K562 (cell line): ENCODE measurements at regions not wholly inside any gene's neighbourhood (a gene's known extent, or its start where the extent isn't known, plus 50 kb on each side); places are given as distances from the start of the nearest gene placed in this dataset.

Experiments
- ATAC-seq: fragments of 200-7000 bp; cut with Tn5 transposase; 3 replicates; pipeline ENCODE4 v1.9.1; 2020; ENCODE audit warnings: moderate library complexity
- BruUV-seq: library from RNA; stranded (reverse); fragments of 400-500 nt; replicated peaks from 2 replicates; lab custom pipeline; 2021; lab: Mats Ljungman, UMichigan
- CTCF ChIA-PET: fragments of 300-600 bp; formaldehyde crosslinking; extraction: SDS; loops from one replicate; lab custom pipeline; 2021; ENCODE audit warnings: low intra/inter-chr PET ratio; lab: Yijun Ruan, JAX
- POLR2A ChIA-PET: fragments of 300-600, 350-650 bp; sonication (Branson Sonifier 250); formaldehyde crosslinking; extraction: SDS; loops from one replicate; lab custom pipeline; 2021; ENCODE audit warnings: antibody characterized with exemption, inconsistent platforms; lab: Yijun Ruan, JAX
- DNase-seq, 4 experiments: peaks; one replicate each; pipeline versions ENCODE4 v3.0.0 to v3.0.0-alpha.2; 2011 to 2018; ENCODE audit warnings: low spot score in 3 of 4, mixed read lengths in 3 of 4; ENCODE audit errors: extremely low read depth in 1 of 4
- FAIRE-seq: peaks from 2 replicates; lab custom pipeline; 2011; peaks lifted over from hg19 to GRCh38; lab: Jason Lieb, UNC
- H2AFZ ChIP-seq: 2 replicates; pipeline ENCODE4 v1.6.0; 2011; ENCODE audit warnings: low read depth, low read length, control low read depth, inconsistent platforms
- H3K27ac ChIP-seq: fragments of 200-600 bp; 3 replicates; pipeline ENCODE4 v1.8.0; 2011; ENCODE audit warnings: low read depth, mild to moderate bottlenecking, control low read depth, inconsistent platforms, low read length, moderate library complexity, mixed read lengths; ENCODE audit errors: extremely low read depth
- H3K27me3 ChIP-seq, 2 experiments: fragments of 300-600 bp in 1 of 2; 2 replicates in 1 of 2; 3 replicates in 1 of 2; pipeline versions ENCODE4 v1.6.0 to v1.8.0; 2011; ENCODE audit warnings: inconsistent platforms in 2 of 2, low read length in 2 of 2, mild to moderate bottlenecking in 1 of 2, mixed read lengths in 1 of 2, moderate library complexity in 1 of 2; ENCODE audit not compliant: control insufficient read depth in 2 of 2, insufficient read depth in 2 of 2
- H3K36me3 ChIP-seq: fragments of 300-600 bp; 3 replicates; pipeline ENCODE4 v1.8.0; 2011; ENCODE audit warnings: mild to moderate bottlenecking, low read length, inconsistent platforms; ENCODE audit not compliant: control insufficient read depth, insufficient read depth
- H3K4me1 ChIP-seq, 2 experiments: fragments of 200-600 bp in 1 of 2; replicated peaks in 1 of 2; 2 replicates in 1 of 2; 3 replicates in 1 of 2; pipeline versions ENCODE4 v1.5.1 to v1.8.0; 2011; ENCODE audit warnings: inconsistent platforms in 2 of 2, low read length in 2 of 2, mild to moderate bottlenecking in 1 of 2, mixed read lengths in 1 of 2, moderate library complexity in 1 of 2; ENCODE audit not compliant: control insufficient read depth in 2 of 2, insufficient read depth in 2 of 2
- H3K4me2 ChIP-seq: 2 replicates; pipeline ENCODE4 v1.6.1; 2011; ENCODE audit warnings: low read length, control low read depth, inconsistent platforms, mixed read lengths; ENCODE audit not compliant: insufficient read depth
- H3K4me3 ChIP-seq: fragments of 200-600 bp; sonication (generic), shearing (Covaris generic); 2 replicates; pipeline ENCODE4 v1.5.1; 2016; ENCODE audit warnings: control low read depth, inconsistent platforms
- H3K79me2 ChIP-seq: fragments of 200-600 bp; 3 replicates; pipeline ENCODE4 v1.8.0; 2011; ENCODE audit warnings: low read length, inconsistent platforms; ENCODE audit not compliant: control insufficient read depth, insufficient read depth
- H3K9ac ChIP-seq, 2 experiments: 2 replicates each; pipeline versions ENCODE4 v1.6.0 to v1.6.1; 2011; ENCODE audit warnings: low read depth in 2 of 2, low read length in 2 of 2, control low read depth in 1 of 2, inconsistent platforms in 1 of 2, mild to moderate bottlenecking in 1 of 2, mixed read lengths in 1 of 2; ENCODE audit not compliant: insufficient read depth in 1 of 2
- H3K9me1 ChIP-seq: one replicate; pipeline ENCODE4 v1.6.0; 2011; ENCODE audit warnings: inconsistent platforms, mild to moderate bottlenecking, low read length, moderate library complexity; ENCODE audit not compliant: control insufficient read depth, insufficient read depth
- H3K9me3 ChIP-seq: replicated peaks from 2 replicates; pipeline ENCODE4 v1.5.1; 2011; ENCODE audit warnings: low read depth, low read length, inconsistent platforms; ENCODE audit not compliant: control insufficient read depth, insufficient read depth
- H4K20me1 ChIP-seq: replicated peaks from 2 replicates; pipeline ENCODE4 v1.6.1; 2011; ENCODE audit warnings: low read length, inconsistent platforms, mixed read lengths; ENCODE audit not compliant: control insufficient read depth, insufficient read depth
- BHLHE40 ChIP-seq: IDR thresholded peaks from 2 replicates; pipeline ENCODE4 v1.6.1; 2011; ENCODE audit warnings: low read length, improper control_type of control experiment
- C11orf30 ChIP-seq: fragments of 450-650 bp; IDR thresholded peaks from 2 replicates; pipeline ENCODE4 v1.6.1; 2016; ENCODE audit warnings: low read depth, mild to moderate bottlenecking
- HCFC1 ChIP-seq: IDR thresholded peaks from 2 replicates; pipeline ENCODE4 v1.6.1; 2012; ENCODE audit warnings: low read depth, low read length, improper control_type of control experiment
- HDGF ChIP-seq: fragments of 450-650 bp; IDR thresholded peaks from 2 replicates; pipeline ENCODE4 v1.6.1; 2016
- PTRF ChIP-seq: fragments of 450-650 bp; IDR thresholded peaks from 2 replicates; pipeline ENCODE4 v1.6.1; 2016; ENCODE audit warnings: mild to moderate bottlenecking, missing genetic modification characterization, missing compliant biosample characterization
- SMARCC2 ChIP-seq: fragments of 450-650 bp; IDR thresholded peaks from 2 replicates; pipeline ENCODE4 v1.6.1; 2017; ENCODE audit warnings: antibody characterized with exemption, moderate library complexity, mild to moderate bottlenecking, low read depth
- TAF15 ChIP-seq: fragments of 200-400 bp; formaldehyde crosslinking; IDR thresholded peaks from 2 replicates; pipeline ENCODE4 v1.6.1; 2017; ENCODE audit warnings: mild to moderate bottlenecking, low read depth, low read length, moderate library complexity
- TCF3 ChIP-seq: sonication (generic); formaldehyde crosslinking; IDR thresholded peaks from 2 replicates; pipeline ENCODE4 v1.4.0; 2020; ENCODE audit warnings: mild to moderate bottlenecking, missing genetic modification reagents
- ZBTB43 ChIP-seq: sonication (generic); formaldehyde crosslinking; IDR thresholded peaks from 2 replicates; pipeline ENCODE4 v1.8.0; 2023; ENCODE audit warnings: mild to moderate bottlenecking, missing genetic modification reagents
- ZFP36 ChIP-seq: fragments of 150-350 bp; IDR thresholded peaks from 2 replicates; pipeline ENCODE4 v1.6.1; 2018; ENCODE audit warnings: low read length, low read depth; ENCODE audit not compliant: partially characterized antibody
- ZFX ChIP-seq: sonication (generic); formaldehyde crosslinking; IDR thresholded peaks from 2 replicates; pipeline ENCODE4 v1.8.0; 2022; ENCODE audit warnings: mild to moderate bottlenecking, missing genetic modification reagents, moderate library complexity
- ZNF143 ChIP-seq: sonication (generic); formaldehyde crosslinking; IDR thresholded peaks from 2 replicates; pipeline ENCODE4 v1.9.0; 2022; ENCODE audit warnings: mild to moderate bottlenecking, missing genetic modification reagents
- WGBS: fragments of 100-300 bp; shearing (Covaris generic); methylation state at CpG from one replicate; pipeline ENCODE4 v1.1.6; 2016; ENCODE audit warnings: low coverage, mixed read lengths; ENCODE audit not compliant: insufficient coverage; ENCODE audit errors: missing lambda C conversion rate; 5-methylcytosine and 5-hydroxymethylcytosine counted together
- in situ Hi-C: fragments of 300-500 bp; cut with MboI; formaldehyde crosslinking; loops from 4 replicates; pipeline ENCODE4 v1.15.0; 2018; ENCODE audit warnings: inconsistent platforms, mixed read lengths
- intact Hi-C: fragments of 100-400 bp; cut with micrococcal nuclease; formaldehyde crosslinking; loops from 2 replicates; pipeline ENCODE4 v1.14.2; 2022
- TF ChIP-seq, protein P1 (sequence below): fragments of 450-650 bp; formaldehyde crosslinking; IDR thresholded peaks from 2 replicates; pipeline ENCODE4 v1.4.0; 2020; ENCODE audit warnings: mild to moderate bottlenecking, moderate library complexity
- TF ChIP-seq, protein P2 (sequence below): sonication (generic); formaldehyde crosslinking; IDR thresholded peaks from 2 replicates; pipeline ENCODE4 v1.8.1; 2023; ENCODE audit warnings: mild to moderate bottlenecking, missing genetic modification reagents

GRCh38 chr6:80472271-80472670 lies 365.8 kb downstream of the BCKDHB start (continued):
- TF ChIP-seq, protein P1, sequence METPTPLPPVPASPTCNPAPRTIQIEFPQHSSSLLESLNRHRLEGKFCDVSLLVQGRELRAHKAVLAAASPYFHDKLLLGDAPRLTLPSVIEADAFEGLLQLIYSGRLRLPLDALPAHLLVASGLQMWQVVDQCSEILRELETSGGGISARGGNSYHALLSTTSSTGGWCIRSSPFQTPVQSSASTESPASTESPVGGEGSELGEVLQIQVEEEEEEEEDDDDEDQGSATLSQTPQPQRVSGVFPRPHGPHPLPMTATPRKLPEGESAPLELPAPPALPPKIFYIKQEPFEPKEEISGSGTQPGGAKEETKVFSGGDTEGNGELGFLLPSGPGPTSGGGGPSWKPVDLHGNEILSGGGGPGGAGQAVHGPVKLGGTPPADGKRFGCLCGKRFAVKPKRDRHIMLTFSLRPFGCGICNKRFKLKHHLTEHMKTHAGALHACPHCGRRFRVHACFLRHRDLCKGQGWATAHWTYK (CRISPR knock-in tag), result no peak
- TF ChIP-seq TAF15 (no peak), ZNF143 (CRISPR knock-in tag) (no peak), ZFX (CRISPR knock-in tag) (no peak), ZFP36 (no peak), TCF3 (CRISPR knock-in tag) (no peak), SMARCC2 (no peak), PTRF (tag) (no peak), C11orf30 (no peak), HDGF (no peak), BHLHE40 (no peak), HCFC1 (no peak)

GRCh38 chr6:80469977-80470376 lies 363.5 kb downstream of the BCKDHB start:
- intact Hi-C loops, result no loop called here
- WGBS, result 0% methylated on average over 2 of the region's 2 CpGs
- Histone ChIP-seq H3K27me3 (no peaks in the 10 kb centered on the region), H3K4me1 (no peaks in the 10 kb centered on the region), H4K20me1 (no peaks in the 10 kb centered on the region), H2AFZ (no peak overlapping the region), H3K27ac (no peak overlapping the region), H3K36me3 (no peaks in the 10 kb centered on the region), H3K4me2 (no peak overlapping the region), H3K9me1 (no peaks in the 10 kb centered on the region), H3K4me3 (no peak overlapping the region), H3K9me3 (no peaks in the 10 kb centered on the region), H3K9ac (no peak overlapping the region), H3K79me2 (no peaks in the 10 kb centered on the region)
- CTCF ChIA-PET, result no interaction called here
- POLR2A ChIA-PET, result no interaction called here
- no peak for ATAC-seq
- no peak for DNase-seq
- no peak for FAIRE-seq
- BruUV-seq, result no TSS peak
- TF ChIP-seq, protein P2, sequence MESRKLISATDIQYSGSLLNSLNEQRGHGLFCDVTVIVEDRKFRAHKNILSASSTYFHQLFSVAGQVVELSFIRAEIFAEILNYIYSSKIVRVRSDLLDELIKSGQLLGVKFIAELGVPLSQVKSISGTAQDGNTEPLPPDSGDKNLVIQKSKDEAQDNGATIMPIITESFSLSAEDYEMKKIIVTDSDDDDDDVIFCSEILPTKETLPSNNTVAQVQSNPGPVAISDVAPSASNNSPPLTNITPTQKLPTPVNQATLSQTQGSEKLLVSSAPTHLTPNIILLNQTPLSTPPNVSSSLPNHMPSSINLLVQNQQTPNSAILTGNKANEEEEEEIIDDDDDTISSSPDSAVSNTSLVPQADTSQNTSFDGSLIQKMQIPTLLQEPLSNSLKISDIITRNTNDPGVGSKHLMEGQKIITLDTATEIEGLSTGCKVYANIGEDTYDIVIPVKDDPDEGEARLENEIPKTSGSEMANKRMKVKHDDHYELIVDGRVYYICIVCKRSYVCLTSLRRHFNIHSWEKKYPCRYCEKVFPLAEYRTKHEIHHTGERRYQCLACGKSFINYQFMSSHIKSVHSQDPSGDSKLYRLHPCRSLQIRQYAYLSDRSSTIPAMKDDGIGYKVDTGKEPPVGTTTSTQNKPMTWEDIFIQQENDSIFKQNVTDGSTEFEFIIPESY (CRISPR knock-in tag), result no peak
- no peak for TF ChIP-seq ZBTB43 (CRISPR knock-in tag)
- in situ Hi-C loops, result no loop called here
